ENCODE measurements at regions not wholly inside any gene's neighbourhood (a gene's known extent, or its start where the extent isn't known, plus 50 kb on each side); places are given as distances from the start of the nearest gene placed in this dataset.

DNA sequence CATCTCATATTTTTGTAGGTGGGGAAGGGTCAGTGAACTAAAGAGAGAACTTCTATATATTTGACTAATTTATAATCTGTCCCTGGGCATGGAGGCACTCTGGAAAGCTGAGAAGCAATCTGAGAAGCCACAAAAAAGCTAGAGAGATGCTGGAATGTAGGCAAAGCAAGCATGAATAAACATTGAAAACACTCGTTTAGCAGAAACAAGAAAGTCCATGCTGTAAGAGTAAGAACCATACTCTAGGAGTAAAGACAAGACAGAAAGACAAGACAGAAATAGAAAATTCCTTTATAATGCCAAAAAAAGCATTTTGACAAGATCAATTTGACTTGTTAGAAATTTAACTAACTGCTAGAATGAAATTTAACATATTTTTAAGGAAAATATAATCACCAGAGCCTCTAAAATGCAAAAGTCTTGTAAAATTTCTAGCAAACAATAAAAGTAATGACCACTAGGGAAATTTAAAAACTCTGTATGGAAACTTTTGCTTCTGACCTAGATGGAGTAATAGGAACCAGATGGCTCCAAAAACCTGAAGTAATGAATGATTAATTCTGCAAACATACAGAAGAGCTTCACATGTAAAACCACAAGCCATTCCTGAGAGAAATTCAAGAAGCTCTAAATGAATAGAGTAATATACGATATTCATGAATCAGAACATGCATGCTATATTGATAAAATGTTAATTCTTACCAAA, 625.7 kb upstream of the PTCHD4 start:
- ChIA-PET POLR2A (no interaction called here), SMC1A (ENCODE audit: uncharacterized antibody, unreplicated experiment) (no interaction called here), CTCF (no interaction called here), RAD21 (ENCODE audit: unreplicated experiment) (no interaction called here)
- H3K4me1 ChIP-seq (ENCODE audit: control insufficient read depth, insufficient read depth, low read length) = no peaks in the 10 kb centered on the region
- H3K79me2 ChIP-seq (ENCODE audit: control insufficient read depth, insufficient read depth, low read length) = no peaks in the 10 kb centered on the region
- H3K36me3 ChIP-seq (ENCODE audit: control insufficient read depth in 2 of 2, insufficient read depth in 2 of 2, low read length in 1 of 2) = no peaks in the 10 kb centered on the region
- no peak overlapping the region for H3K27ac ChIP-seq (ENCODE audit: control insufficient read depth, insufficient read depth)
- in situ Hi-C loops (cut with MboI) (no loop called here), intact Hi-C loops (cut with micrococcal nuclease; ENCODE audit: unreplicated experiment) (no loop called here)
- H3K9me3 ChIP-seq (replicated peaks; ENCODE audit: control insufficient read depth, insufficient read depth, low read length) = no peaks in the 10 kb centered on the region
- no peaks in the 10 kb centered on the region for H3K27me3 ChIP-seq (replicated peaks in 1 of 2; ENCODE audit: control insufficient read depth in 2 of 2, insufficient read depth in 2 of 2, low read length in 1 of 2)
- WGBS (ENCODE audit: insufficient coverage, insufficient replicate concordance, low lambda C conversion rate, missing lambda C conversion rate) = 23% methylated on average over 2 of the region's 2 CpGs
- H3K9ac ChIP-seq (ENCODE audit: control insufficient read depth, insufficient read depth, low read length) = no peak overlapping the region
- TF ChIP-seq RAD51 (IDR thresholded peaks at IDR 0.05) (no peak), NBN (IDR thresholded peaks at IDR 0.05) (no peak), CREM (IDR thresholded peaks at IDR 0.05; ENCODE audit: low read depth) (no peak), BACH1 (IDR thresholded peaks at IDR 0.05; ENCODE audit: borderline replicate concordance) (no peak), SUPT20H (IDR thresholded peaks at IDR 0.05; ENCODE audit: borderline replicate concordance, control insufficient read depth, low read depth, low read length) (no peak), MEF2A (IDR thresholded peaks at IDR 0.05; ENCODE audit: insufficient read depth, low read depth, low read length) (no peak), MTA2 (IDR thresholded peaks at IDR 0.05; ENCODE audit: low read depth) (no peak), IRF4 (IDR thresholded peaks at IDR 0.05; ENCODE audit: low read depth, low read length) (no peak), IKZF2 (IDR thresholded peaks at IDR 0.05) (no peak), NR2C1 (IDR thresholded peaks at IDR 0.05) (no peak), PAX5 (IDR thresholded peaks at IDR 0.05; ENCODE audit: borderline replicate concordance, low read depth, low read length) (no peak), HDAC6 (IDR thresholded peaks at IDR 0.05; ENCODE audit: unreplicated experiment) (no peak)
- TF ChIP-seq, protein P1, sequence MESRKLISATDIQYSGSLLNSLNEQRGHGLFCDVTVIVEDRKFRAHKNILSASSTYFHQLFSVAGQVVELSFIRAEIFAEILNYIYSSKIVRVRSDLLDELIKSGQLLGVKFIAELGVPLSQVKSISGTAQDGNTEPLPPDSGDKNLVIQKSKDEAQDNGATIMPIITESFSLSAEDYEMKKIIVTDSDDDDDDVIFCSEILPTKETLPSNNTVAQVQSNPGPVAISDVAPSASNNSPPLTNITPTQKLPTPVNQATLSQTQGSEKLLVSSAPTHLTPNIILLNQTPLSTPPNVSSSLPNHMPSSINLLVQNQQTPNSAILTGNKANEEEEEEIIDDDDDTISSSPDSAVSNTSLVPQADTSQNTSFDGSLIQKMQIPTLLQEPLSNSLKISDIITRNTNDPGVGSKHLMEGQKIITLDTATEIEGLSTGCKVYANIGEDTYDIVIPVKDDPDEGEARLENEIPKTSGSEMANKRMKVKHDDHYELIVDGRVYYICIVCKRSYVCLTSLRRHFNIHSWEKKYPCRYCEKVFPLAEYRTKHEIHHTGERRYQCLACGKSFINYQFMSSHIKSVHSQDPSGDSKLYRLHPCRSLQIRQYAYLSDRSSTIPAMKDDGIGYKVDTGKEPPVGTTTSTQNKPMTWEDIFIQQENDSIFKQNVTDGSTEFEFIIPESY (IDR thresholded peaks at IDR 0.05) = no peak
- TF ChIP-seq, protein P2, sequence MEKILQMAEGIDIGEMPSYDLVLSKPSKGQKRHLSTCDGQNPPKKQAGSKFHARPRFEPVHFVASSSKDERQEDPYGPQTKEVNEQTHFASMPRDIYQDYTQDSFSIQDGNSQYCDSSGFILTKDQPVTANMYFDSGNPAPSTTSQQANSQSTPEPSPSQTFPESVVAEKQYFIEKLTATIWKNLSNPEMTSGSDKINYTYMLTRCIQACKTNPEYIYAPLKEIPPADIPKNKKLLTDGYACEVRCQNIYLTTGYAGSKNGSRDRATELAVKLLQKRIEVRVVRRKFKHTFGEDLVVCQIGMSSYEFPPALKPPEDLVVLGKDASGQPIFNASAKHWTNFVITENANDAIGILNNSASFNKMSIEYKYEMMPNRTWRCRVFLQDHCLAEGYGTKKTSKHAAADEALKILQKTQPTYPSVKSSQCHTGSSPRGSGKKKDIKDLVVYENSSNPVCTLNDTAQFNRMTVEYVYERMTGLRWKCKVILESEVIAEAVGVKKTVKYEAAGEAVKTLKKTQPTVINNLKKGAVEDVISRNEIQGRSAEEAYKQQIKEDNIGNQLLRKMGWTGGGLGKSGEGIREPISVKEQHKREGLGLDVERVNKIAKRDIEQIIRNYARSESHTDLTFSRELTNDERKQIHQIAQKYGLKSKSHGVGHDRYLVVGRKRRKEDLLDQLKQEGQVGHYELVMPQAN (conservative IDR thresholded peaks at IDR 0.05) = no peak
- TF ChIP-seq, protein P3, sequence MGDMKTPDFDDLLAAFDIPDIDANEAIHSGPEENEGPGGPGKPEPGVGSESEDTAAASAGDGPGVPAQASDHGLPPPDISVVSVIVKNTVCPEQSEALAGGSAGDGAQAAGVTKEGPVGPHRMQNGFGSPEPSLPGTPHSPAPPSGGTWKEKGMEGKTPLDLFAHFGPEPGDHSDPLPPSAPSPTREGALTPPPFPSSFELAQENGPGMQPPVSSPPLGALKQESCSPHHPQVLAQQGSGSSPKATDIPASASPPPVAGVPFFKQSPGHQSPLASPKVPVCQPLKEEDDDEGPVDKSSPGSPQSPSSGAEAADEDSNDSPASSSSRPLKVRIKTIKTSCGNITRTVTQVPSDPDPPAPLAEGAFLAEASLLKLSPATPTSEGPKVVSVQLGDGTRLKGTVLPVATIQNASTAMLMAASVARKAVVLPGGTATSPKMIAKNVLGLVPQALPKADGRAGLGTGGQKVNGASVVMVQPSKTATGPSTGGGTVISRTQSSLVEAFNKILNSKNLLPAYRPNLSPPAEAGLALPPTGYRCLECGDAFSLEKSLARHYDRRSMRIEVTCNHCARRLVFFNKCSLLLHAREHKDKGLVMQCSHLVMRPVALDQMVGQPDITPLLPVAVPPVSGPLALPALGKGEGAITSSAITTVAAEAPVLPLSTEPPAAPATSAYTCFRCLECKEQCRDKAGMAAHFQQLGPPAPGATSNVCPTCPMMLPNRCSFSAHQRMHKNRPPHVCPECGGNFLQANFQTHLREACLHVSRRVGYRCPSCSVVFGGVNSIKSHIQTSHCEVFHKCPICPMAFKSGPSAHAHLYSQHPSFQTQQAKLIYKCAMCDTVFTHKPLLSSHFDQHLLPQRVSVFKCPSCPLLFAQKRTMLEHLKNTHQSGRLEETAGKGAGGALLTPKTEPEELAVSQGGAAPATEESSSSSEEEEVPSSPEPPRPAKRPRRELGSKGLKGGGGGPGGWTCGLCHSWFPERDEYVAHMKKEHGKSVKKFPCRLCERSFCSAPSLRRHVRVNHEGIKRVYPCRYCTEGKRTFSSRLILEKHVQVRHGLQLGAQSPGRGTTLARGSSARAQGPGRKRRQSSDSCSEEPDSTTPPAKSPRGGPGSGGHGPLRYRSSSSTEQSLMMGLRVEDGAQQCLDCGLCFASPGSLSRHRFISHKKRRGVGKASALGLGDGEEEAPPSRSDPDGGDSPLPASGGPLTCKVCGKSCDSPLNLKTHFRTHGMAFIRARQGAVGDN (IDR thresholded peaks at IDR 0.05) = no peak
- no peak overlapping the region for H3K4me3 ChIP-seq
- H3K4me2 ChIP-seq (ENCODE audit: control insufficient read depth, insufficient read depth) = no peak overlapping the region
- no peak for ATAC-seq
- H2AFZ ChIP-seq (ENCODE audit: control insufficient read depth, low read depth, low read length) = no peak overlapping the region
- no peak for DNase-seq (ENCODE audit: low read depth, low spot score)
- no peak for FAIRE-seq
- no TSS peak for BruUV-seq (replicated peaks)
- no peaks in the 10 kb centered on the region for H4K20me1 ChIP-seq (ENCODE audit: control insufficient read depth, insufficient read depth)

Data from GM12878 (cell line).